Testis (tissue), 2 donors: ENCODE measurements at regions not wholly inside any gene's neighbourhood (a gene's known extent, or its start where the extent isn't known, plus 50 kb on each side); places are given as distances from the start of the nearest gene placed in this dataset.

Experiments used
- DNase-seq: peaks from one replicate; pipeline ENCODE4 v3.0.0-alpha.2; 2019
- H3K27ac ChIP-seq, 2 donors: fragments of 200-600 bp; sonication (generic); one replicate each; pipeline ENCODE4 v1.5.1; 2019
- H3K27me3 ChIP-seq: fragments of 200-600 bp; sonication (generic); one replicate; pipeline ENCODE4 v1.5.1; 2019
- H3K36me3 ChIP-seq: fragments of 200-600 bp; sonication (generic); one replicate; pipeline ENCODE4 v1.5.1; 2017; ENCODE audit warnings: low read depth; ENCODE audit errors: missing control alignments
- H3K4me1 ChIP-seq: fragments of 200-600 bp; sonication (generic); one replicate; pipeline ENCODE4 v1.5.1; 2019
- H3K4me3 ChIP-seq, 2 donors: fragments of 200-600 bp; sonication (generic); one replicate each; pipeline ENCODE4 v1.5.1; 2017 to 2019
- H3K9me3 ChIP-seq: fragments of 200-600 bp; sonication (generic); one replicate; pipeline ENCODE4 v1.5.1; 2017
- CTCF ChIP-seq, 3 experiments: fragments of 450-650 bp in 2 of 3; fragments of 200-600 bp in 1 of 3; sonication (generic) in 1 of 3; IDR thresholded peaks; one replicate each; pipeline ENCODE4 v1.5.1; 2016 to 2019; ENCODE audit warnings: antibody characterized with exemption in 3 of 3, mild to moderate bottlenecking in 2 of 3, moderate library complexity in 1 of 3
- POLR2A ChIP-seq: fragments of 450-650 bp; IDR thresholded peaks from one replicate; pipeline ENCODE4 v1.6.1; 2017; ENCODE audit warnings: antibody characterized with exemption, mild to moderate bottlenecking, moderate library complexity
- WGBS, 2 donors: methylation state at CpG; one replicate each; pipeline ENCODE4 v1.1.5; 2018; 5-methylcytosine and 5-hydroxymethylcytosine counted together
- intact Hi-C: fragments of 100-400 bp; cut with DNase I; formaldehyde crosslinking; loops from one replicate; pipeline ENCODE4 v1.15.1; 2023; ENCODE audit warnings: low total_unique reads

GRCh38 chr13:92951273-92951890 is 275.2 kb upstream of the GPC6 start:
- TF ChIP-seq CTCF (IDR thresholded peaks at IDR 0.05) (no peak), POLR2A (no peak)
- DNase-seq, result no peak
- Histone ChIP-seq H3K27me3 (no peaks in the 10 kb centered on the region), H3K9me3 (no peaks in the 10 kb centered on the region), H3K36me3 (no peaks in the 10 kb centered on the region), H3K27ac (no peak overlapping the region), H3K4me3 (no peak overlapping the region), H3K4me1 (no peaks in the 10 kb centered on the region)
- intact Hi-C loops, result no loop called here
- WGBS, 2 donors, result 55 to 67% methylated on average over 7 of the region's 7 CpGs

- Histone ChIP-seq H3K4me3 (no peak overlapping the region), H3K4me1 (no peaks in the 10 kb centered on the region), H3K27me3 (no peaks in the 10 kb centered on the region), H3K9me3 (no peaks in the 10 kb centered on the region), H3K27ac (no peak overlapping the region), H3K36me3 (no peaks in the 10 kb centered on the region)
- no peak for TF ChIP-seq CTCF (IDR thresholded peaks at IDR 0.05)
- TF ChIP-seq POLR2A, result no peak
- 70 to 72% methylated on average over 4 of the region's 4 CpGs for WGBS, 2 donors
- DNase-seq, result no peak
- intact Hi-C loops, result no loop called here
Observed at GRCh38 chr13:92952161-92952560, 274.4 kb upstream of the GPC6 start.

- Histone ChIP-seq H3K9me3 (no peaks in the 10 kb centered on the region), H3K4me3 (no peak overlapping the region), H3K27ac (no peak overlapping the region), H3K36me3 (no peaks in the 10 kb centered on the region), H3K27me3 (no peaks in the 10 kb centered on the region), H3K4me1 (no peaks in the 10 kb centered on the region)
- WGBS, 2 donors, result 82 to 93% methylated on average over 5 of the region's 5 CpGs
- TF ChIP-seq POLR2A (no peak), CTCF (IDR thresholded peaks at IDR 0.05) (no peak)
- intact Hi-C loops, result no loop called here
- no peak for DNase-seq
Observed at GRCh38 chr13:92954746-92955145, 271.9 kb upstream of the GPC6 start.

- no peaks in the 10 kb centered on the region for H3K36me3 ChIP-seq
- 77 to 97% methylated on average over 8 of the region's 8 CpGs for WGBS, 2 donors
- H3K27me3 ChIP-seq, result no peaks in the 10 kb centered on the region
- H3K27ac ChIP-seq, result no peak overlapping the region
- no peak for DNase-seq
- intact Hi-C loops, result no loop called here
- no peaks in the 10 kb centered on the region for H3K4me1 ChIP-seq
- no peak overlapping the region for H3K4me3 ChIP-seq
- TF ChIP-seq POLR2A, result no peak
- no peak for TF ChIP-seq CTCF (IDR thresholded peaks at IDR 0.05)
- no peaks in the 10 kb centered on the region for H3K9me3 ChIP-seq
Observed at GRCh38 chr13:92959790-92960189, 266.8 kb upstream of the GPC6 start.

- Histone ChIP-seq H3K4me3 (no peak overlapping the region), H3K27ac (no peak overlapping the region), H3K9me3 (no peaks in the 10 kb centered on the region), H3K36me3 (no peaks in the 10 kb centered on the region), H3K4me1 (no peaks in the 10 kb centered on the region), H3K27me3 (no peaks in the 10 kb centered on the region)
- WGBS, 2 donors, result 93 to 95% methylated on average over 1 of the region's 1 CpG
- intact Hi-C loops, result no loop called here
- no peak for DNase-seq
- TF ChIP-seq POLR2A, result no peak
- TF ChIP-seq CTCF (IDR thresholded peaks at IDR 0.05), result no peak
Observed at GRCh38 chr13:92963029-92963428, 263.6 kb upstream of the GPC6 start.
